Activated effector memory CD4-positive, alpha-beta T cell treated with Interleukin-2 at 50 U/mL for 16 hours (primary cell): ENCODE measurements at regions not wholly inside any gene's neighbourhood (a gene's known extent, or its start where the extent isn't known, plus 50 kb on each side); places are given as distances from the start of the nearest gene placed in this dataset.

ENCODE experiments used
- DNase-seq: peaks from one replicate; pipeline ENCODE4 v3.0.0-alpha.2; 2020

DNA sequence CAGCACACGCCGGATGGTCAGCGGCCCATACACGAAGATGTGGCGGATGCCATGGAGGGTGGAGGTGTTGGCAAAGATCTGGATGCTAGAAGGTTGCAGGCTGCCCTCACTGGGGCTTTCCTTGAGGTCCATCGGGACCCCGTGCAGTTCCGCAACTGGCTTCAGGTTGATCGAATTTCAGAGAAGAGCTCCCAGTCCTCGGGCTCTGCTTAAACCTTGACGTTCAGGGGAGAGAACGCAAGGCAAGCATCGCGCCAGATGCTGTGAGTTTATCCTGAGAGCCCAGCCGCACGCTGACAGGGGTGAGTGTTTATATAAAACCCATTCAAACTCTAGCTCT is 98.7 kb upstream of the CCL2 start:
- DNase-seq = no peak

GRCh38 chr17:34156741-34157589 is 98.1 kb upstream of the CCL2 start:
- DNase-seq = no peak

GRCh38 chr17:34161690-34162089 is 93.4 kb upstream of the CCL2 start:
- DNase-seq = no peak

DNA sequence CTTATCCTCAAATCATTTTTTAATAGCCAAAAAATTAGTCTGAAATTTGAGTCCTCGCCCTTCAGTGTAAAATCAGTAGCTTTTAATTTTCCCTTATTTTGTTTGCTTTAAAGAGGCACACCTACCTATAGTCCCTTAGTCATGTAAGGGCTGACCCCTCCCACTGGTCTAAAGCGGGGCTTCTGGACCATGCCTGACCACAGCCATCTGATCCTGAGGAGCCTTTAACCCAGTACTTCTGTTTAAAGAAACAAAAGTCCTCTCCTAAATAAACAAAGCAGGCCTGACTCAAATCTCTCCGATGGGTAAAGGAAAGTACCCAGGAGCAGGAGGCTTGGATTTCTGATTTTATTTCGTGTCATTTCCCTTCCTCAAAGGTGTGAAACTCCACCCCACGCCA is 92.0 kb upstream of the CCL2 start:
- no peak for DNase-seq

DNA sequence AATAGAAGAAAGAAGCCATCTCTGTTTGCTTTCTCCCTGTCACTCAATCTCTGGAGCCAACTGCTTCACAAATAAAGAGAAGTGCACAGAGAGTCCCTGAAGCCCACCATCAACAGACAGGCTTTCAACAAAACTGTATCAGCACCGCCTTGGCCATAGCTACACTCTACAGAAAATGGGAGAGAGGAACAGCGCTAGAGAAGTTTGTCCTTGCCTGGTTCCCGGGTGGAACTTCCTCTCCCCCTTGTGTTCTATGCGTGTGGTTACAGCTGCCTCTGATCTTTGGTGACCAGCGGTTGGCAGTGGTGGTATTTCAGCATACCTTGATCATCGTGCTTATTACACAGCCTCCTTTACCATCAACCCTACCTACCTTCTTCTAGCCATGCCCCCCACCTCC is 91.4 kb upstream of the CCL2 start:
- no peak for DNase-seq

DNA sequence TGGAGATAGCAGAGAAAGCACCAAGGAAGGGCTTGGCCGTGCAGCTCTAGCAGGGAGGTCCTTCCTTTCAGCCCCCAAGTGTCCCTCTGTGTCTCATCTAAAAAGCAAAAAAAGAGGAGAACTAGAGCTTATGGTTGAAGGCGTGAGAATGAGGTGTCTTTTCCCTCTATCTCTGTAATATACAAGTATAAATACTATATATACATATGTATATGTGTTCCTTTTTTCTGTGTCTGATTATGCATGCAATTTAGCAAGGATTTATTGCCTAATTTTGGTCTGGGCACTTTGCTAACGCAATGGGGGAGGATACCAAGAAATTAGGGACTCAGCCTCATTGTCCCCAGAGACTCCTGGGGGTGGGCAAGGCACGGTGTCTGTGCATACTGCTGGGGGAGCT is 90.2 kb upstream of the CCL2 start:
- DNase-seq = no peak

DNA sequence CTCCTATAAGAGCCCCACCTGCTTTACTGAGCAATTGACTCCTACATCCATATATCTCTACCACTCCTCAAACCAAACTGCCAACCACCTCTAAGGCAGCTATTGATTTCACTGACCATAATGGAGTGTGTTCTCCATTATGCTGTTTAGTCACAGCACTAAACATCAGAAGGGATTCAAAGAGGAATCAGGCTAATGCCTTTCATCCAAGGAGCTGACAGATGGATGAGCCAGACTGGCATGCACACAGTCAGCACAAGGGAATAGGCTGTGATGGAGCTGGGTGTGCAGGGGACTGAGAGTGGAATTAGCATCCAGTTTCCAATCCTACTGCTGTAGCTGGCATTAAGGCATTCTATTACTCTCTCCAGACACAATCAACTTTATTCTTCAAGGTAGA is 88.7 kb upstream of the CCL2 start:
- no peak for DNase-seq

GRCh38 chr17:34167354-34167753 is 87.7 kb upstream of the CCL2 start:
- no peak for DNase-seq

- no peak for DNase-seq
Measured at GRCh38 chr17:34168989-34169388, 86.1 kb upstream of the CCL2 start.

DNA sequence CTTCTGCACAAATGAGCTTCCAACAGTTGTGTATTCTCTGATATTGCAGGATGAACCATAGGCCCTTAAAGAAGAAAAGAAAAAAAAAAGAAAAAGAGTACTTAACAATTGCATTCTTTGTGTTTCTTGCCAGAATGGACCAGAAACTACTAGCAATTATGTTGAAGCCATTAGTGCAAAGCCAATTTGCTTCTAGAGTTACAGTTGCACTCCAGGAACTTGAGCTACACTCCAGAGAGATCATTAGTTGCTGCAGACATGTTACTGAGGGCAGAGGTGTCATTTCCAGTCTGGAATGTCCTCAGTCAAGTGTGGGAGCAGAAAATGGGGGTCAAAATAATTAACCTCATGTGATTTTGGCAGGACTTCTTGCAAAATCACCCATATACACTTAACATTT is 85.6 kb upstream of the CCL2 start:
- no peak for DNase-seq

DNA sequence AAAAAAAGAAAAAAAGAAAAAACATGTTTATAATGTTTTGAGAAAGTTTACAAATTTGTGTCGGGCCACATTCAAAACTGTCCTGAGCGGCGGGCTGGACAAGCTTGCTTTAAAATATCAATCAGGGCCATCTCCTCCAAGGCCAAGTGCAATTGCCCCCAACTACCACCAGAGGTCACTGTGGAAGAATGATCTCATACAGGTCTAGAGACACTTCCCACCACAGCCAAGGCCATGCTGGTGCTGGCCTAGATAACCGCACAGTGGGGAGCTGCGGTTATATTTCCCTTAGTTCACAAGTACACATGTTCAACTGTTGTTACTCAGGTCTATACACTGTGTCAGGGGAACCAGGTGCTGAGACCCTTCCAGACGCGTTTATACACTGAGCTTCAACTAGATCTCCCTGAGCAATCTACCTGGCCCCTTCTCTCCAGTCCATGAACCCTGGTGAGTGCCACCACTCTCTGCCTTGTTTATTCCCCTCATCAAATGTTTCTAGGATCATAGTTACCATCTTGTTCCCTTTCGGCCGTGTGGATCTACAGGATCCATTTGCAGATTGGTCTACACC is 83.8 kb upstream of the CCL2 start:
- peak; percentile 16 for DNase-seq

DNA sequence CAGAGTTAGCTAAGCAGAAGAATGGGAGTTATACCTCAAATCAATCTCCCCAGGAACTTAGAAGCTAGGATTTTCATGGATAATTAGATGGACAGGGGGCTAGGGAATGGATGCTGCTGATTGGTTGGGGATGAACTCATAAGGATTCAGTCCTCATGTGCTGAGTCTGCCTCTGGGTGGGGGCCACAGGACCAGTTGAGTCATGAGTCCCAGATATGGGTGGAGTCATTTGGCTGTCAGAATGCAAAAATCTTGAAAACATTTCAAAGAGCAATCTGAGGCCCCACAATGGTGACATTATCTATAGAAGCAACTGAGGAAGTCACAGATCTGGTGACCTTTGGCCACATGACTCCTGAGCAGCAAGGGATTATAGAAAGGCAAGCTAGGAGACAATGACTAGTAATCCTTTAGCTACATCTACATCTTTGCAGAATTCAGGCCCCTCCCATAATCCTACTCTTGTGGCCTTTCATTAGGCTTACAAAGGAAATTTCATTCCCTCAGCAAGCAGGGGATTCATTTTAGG is 82.6 kb upstream of the CCL2 start:
- DNase-seq = no peak

GRCh38 chr17:34173241-34173640 is 81.8 kb upstream of the CCL2 start:
- no peak for DNase-seq

DNA sequence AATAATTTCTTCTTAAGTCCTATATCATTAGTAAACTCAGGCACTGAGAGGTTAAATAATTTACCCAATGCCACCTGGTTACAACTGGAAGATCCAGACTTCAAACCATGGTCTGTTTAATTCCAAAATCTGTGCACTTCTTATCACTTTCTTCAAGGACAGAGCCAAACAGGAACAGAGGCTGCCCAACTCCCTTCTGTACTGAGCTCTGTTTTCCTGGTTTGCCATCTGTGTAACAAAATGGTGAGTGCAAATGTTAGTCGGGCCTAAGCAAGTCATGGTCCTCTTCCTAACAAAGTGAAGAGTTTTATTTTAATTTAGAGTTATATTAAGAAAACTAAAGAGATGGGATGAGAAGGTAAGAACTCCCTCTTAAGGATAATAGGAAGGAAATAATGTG is 80.6 kb upstream of the CCL2 start:
- no peak for DNase-seq

DNA sequence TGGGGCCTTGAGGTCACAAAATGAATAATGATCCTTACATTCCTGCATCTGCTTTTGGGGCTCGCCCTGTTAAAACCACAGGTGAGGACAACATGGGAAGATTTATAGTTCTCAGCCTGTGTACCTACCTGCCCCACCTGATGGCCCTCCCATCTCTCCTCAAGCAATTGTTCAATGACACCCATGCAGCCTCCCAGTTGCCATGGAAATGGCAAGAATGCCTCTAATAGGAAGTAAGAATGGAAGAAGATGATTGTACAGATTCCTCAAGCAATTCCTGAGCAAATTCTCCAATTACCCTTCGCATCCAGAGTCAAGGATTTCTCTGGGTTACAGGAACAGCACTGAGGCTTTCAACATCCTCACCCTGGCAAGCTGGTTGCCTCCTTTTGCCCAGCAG is 78.6 kb upstream of the CCL2 start:
- DNase-seq = no peak

- DNase-seq = no peak
Measured at GRCh38 chr17:34177642-34178041, 77.4 kb upstream of the CCL2 start.

DNA sequence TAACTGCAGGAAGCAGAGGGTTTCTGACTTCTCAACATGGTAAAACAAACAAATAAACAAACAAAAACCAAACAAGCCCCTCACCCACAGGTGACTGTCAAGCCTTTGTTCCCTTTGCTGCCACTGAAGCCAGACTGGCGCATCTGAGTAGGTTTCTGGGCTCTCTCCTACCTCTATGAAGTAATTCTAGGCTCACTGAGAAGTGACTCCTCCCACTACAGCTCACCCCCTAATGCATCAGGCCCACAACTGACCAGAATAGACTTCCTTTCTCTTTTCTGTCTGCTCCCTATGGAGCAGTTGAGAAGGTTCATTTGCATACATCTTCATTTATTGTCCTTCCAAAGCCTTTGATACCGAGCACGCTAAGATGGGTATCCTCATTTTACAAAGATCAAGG is 77.0 kb upstream of the CCL2 start:
- DNase-seq = no peak

GRCh38 chr17:34182036-34182803 is 72.9 kb upstream of the CCL2 start:
- no peak for DNase-seq

GRCh38 chr17:34195987-34196386 is 59.1 kb upstream of the CCL2 start:
- DNase-seq = no peak

GRCh38 chr17:34198519-34198918 is 56.6 kb upstream of the CCL2 start:
- no peak for DNase-seq

GRCh38 chr17:34199454-34199853 is 55.6 kb upstream of the CCL2 start:
- no peak for DNase-seq

- peak; percentile 32 for DNase-seq
Measured at GRCh38 chr17:34199932-34200534, 55.1 kb upstream of the CCL2 start.

- DNase-seq = no peak
Measured at GRCh38 chr17:34201225-34201624, 53.9 kb upstream of the CCL2 start.

DNA sequence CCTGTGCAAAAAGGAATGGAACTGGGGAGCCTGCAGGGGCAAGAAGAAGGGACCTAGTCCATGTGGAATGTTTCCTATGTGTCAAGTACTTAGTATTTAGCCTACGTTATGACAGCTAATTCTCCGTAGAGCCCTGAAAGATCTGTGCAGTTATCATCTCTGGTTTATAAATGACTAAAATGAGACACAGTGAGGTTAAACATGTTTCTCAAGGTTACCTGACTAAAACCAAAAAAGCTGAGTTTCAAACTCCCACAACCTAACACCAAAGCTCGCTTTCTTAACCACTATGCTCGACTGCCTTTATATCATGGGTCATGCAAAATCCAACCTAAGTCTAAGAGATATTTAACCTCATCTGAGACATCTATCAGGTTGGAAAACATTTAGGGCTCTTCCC is 53.3 kb upstream of the CCL2 start:
- no peak for DNase-seq
